ENCODE measurements at regions not wholly inside any gene's neighbourhood (a gene's known extent, or its start where the extent isn't known, plus 50 kb on each side); places are given as distances from the start of the nearest gene placed in this dataset.

DNA sequence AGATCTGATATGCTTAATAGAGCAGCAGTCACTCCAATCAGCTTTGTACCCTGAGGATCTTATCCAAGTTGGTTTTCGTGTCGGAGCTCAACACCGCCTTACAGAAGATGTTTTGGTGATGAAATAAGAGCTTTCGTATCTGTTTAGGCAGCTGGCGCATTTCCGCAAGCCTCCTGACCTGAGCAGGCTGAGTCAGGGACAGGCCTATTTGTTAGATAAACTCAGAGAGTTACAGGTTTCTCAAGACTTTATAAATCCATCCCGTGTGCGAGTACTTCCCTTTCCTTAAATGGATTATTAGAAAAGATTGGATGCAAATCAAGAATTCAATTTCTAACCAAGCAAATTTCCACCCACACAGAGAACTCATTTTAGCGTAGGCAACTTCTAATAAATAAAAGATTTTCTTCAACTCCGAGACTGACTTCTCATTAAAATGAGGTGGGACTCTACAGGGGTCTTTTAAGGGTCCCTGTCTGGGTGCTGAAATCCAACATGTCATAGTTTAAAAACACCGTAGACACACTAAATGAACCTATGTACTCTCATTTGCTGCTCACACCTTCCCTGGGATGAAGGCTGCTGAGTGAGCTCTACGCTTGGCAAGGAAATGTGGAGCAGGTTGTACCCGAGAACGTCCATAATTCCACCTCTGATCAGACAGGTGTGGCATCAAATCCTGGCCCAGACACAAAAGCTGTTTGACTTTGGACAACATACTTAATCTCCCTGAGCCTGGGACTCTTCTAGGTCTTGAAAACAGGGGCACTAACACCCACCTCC, 106.9 kb upstream of the F3 start:
- Histone ChIP-seq H3K27ac (peak overlapping the region; percentile 81 to 88), H3K36me3 (no peaks in the 10 kb centered on the region), H3K27me3 (no peaks in the 10 kb centered on the region), H3K4me3 (no peak overlapping the region), H3K4me1 (no peaks in the 10 kb centered on the region), H3K9me3 (no peaks in the 10 kb centered on the region)
- TF ChIP-seq POLR2A (IDR thresholded peaks at IDR 0.05): no peak
- TF ChIP-seq CTCF (IDR thresholded peaks at IDR 0.05): no peak
- peak; percentile 90 to 94 for DNase-seq
- intact Hi-C loops (cut with DNase I; ENCODE audit: low total_unique reads): no loop called here

DNA sequence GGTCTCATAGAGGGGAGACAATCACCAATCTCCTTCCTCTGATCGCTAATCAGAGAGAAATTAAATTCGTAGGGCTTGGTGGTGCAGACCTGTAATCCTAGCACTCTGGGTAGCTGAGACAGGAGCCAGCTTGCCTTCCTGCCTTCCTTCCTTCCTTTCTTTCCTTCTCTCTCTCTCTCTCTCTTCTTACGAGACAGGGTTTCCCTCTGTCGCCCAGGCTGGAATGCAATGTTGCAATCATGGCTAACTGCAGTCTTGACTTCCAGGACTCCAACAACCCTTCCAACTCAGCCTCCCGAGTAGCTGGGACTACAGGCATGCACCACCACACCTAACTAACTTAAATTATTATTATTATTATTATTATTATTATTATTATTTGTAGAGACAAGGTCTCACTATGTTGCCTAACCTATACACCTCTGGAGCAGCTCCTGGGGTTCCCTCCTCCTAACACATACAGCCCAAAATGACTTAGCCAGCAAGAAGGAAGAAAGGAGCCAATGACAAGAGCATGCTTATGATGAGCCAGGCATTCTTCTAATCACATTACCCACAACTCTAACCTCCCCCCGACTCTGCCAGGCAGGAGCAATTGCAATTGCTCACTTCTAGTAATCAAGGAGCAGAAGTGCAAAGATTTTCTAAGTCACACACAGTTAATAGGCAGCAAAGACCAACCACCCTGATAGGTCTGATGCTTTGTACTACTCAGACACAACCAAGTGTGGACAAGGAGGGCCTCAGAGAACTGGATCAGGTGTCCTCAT, 105.4 kb upstream of the F3 start:
- intact Hi-C loops (cut with DNase I; ENCODE audit: low total_unique reads): no loop called here

DNA sequence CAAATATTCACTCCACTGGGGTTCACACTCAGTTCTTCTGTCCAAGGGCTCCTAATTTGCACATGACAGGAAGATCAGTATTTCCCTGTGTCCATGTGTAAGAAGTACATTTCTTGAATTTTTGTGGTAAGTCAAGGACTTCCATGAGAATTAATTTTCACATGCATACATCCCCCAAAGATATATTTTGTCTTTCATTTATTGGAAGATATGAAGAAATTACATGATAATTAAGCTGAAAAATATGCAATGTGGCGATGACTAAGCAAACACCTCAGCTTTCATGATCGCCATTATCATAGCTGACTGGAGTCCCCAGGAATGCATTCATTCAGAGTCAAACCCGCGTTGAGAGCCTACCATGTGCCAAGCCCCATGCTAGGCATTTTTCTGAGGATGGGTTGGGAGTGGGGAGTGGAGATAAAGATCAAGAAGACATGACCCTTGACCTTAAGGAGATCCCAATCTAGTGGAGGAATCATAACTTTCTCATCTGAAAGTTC, 104.6 kb upstream of the F3 start:
- no peaks in the 10 kb centered on the region for H3K36me3 ChIP-seq
- H3K9me3 ChIP-seq: no peaks in the 10 kb centered on the region
- H3K27me3 ChIP-seq: no peaks in the 10 kb centered on the region
- no peaks in the 10 kb centered on the region for H3K4me1 ChIP-seq
- intact Hi-C loops (cut with DNase I; ENCODE audit: low total_unique reads): no loop called here
- H3K4me3 ChIP-seq: no peak overlapping the region
- no peak overlapping the region for H3K27ac ChIP-seq
- TF ChIP-seq CTCF (IDR thresholded peaks at IDR 0.05) (no peak), POLR2A (IDR thresholded peaks at IDR 0.05) (no peak)
- no peak for DNase-seq

More for the DNA sequence above, 105.4 kb upstream of the F3 start:
- no peak for TF ChIP-seq POLR2A (IDR thresholded peaks at IDR 0.05)
- no peak for TF ChIP-seq CTCF (IDR thresholded peaks at IDR 0.05)
- Histone ChIP-seq H3K9me3 (no peaks in the 10 kb centered on the region), H3K36me3 (no peaks in the 10 kb centered on the region), H3K27me3 (no peaks in the 10 kb centered on the region), H3K4me3 (no peak overlapping the region), H3K27ac (peak overlapping the region; percentile 81 to 88), H3K4me1 (no peaks in the 10 kb centered on the region)
- DNase-seq: no peak

DNA sequence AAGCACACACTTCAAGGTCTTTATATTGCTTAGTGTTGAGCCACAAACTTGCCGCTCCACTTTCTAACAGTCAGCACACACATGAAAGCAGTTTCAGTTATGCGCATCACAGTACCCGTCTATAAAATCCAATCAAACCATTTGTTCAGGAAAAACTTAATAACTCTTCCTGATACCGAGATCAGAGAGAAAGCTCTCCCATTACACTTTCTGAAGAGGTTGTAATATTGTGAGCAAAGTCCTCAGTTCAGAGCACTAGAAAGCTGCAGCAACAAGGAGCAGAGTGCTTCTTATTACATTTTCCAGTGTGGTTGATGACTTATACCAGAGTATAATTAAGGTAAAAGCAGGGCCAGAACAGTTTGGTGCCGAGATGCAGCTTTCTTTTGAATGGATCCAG, 102.8 kb upstream of the F3 start:
- TF ChIP-seq CTCF (IDR thresholded peaks at IDR 0.05) (no peak), POLR2A (IDR thresholded peaks at IDR 0.05) (no peak)
- H3K9me3 ChIP-seq: no peaks in the 10 kb centered on the region
- H3K4me1 ChIP-seq: no peaks in the 10 kb centered on the region
- no peaks in the 10 kb centered on the region for H3K27me3 ChIP-seq
- no peak for DNase-seq
- intact Hi-C loops (cut with DNase I; ENCODE audit: low total_unique reads): no loop called here
- no peaks in the 10 kb centered on the region for H3K36me3 ChIP-seq
- no peak overlapping the region for H3K27ac ChIP-seq
- H3K4me3 ChIP-seq: no peak overlapping the region

GRCh38 chr1:94643819-94644218, 102.3 kb upstream of the F3 start:
- H3K4me1 ChIP-seq: no peaks in the 10 kb centered on the region
- no peaks in the 10 kb centered on the region for H3K36me3 ChIP-seq
- no peak overlapping the region for H3K27ac ChIP-seq
- H3K9me3 ChIP-seq: no peaks in the 10 kb centered on the region
- no peak for TF ChIP-seq POLR2A (IDR thresholded peaks at IDR 0.05)
- no peak for TF ChIP-seq CTCF (IDR thresholded peaks at IDR 0.05)
- no peaks in the 10 kb centered on the region for H3K27me3 ChIP-seq
- no peak for DNase-seq
- intact Hi-C loops (cut with DNase I; ENCODE audit: low total_unique reads): no loop called here
- H3K4me3 ChIP-seq: no peak overlapping the region
